Fibroblast of the aortic adventitia (primary cell): ENCODE measurements at regions not wholly inside any gene's neighbourhood (a gene's known extent, or its start where the extent isn't known, plus 50 kb on each side); places are given as distances from the start of the nearest gene placed in this dataset.

ENCODE experiments used
- DNase-seq: peaks from one replicate; pipeline ENCODE4 v3.0.0-alpha.2; 2010; ENCODE audit warnings: low read depth
- H3K4me3 ChIP-seq: 2 replicates; pipeline ENCODE4 v1.5.1; 2011; ENCODE audit warnings: low read depth, mild to moderate bottlenecking, control low read depth, low read length, moderate library complexity
- CTCF ChIP-seq: IDR thresholded peaks from 2 replicates; pipeline ENCODE4 v1.5.1; 2011; ENCODE audit warnings: mild to moderate bottlenecking, low read length, control low read depth, inconsistent platforms; ENCODE audit not compliant: insufficient read depth

- H3K4me3 ChIP-seq: no peak overlapping the region
- no peak for TF ChIP-seq CTCF
- peak; percentile 64 for DNase-seq
Measured at GRCh38 chr13:50319635-50320255, 304.5 kb downstream of the KCNRG start.

- DNase-seq: peak; percentile 62
- TF ChIP-seq CTCF: no peak
- H3K4me3 ChIP-seq: no peak overlapping the region
Measured at GRCh38 chr13:50320271-50320862, 305.1 kb downstream of the KCNRG start.

- H3K4me3 ChIP-seq: no peak overlapping the region
- TF ChIP-seq CTCF: no peak
- DNase-seq: no peak
Measured at GRCh38 chr13:50322006-50322405, 306.8 kb downstream of the KCNRG start.

GRCh38 chr13:50323440-50324065 is 308.3 kb downstream of the KCNRG start:
- H3K4me3 ChIP-seq: no peak overlapping the region
- peak; percentile 85 for DNase-seq
- TF ChIP-seq CTCF: no peak

- no peak for TF ChIP-seq CTCF
- no peak for DNase-seq
- H3K4me3 ChIP-seq: no peak overlapping the region
Measured at GRCh38 chr13:50326271-50326670, 311.0 kb downstream of the KCNRG start.

GRCh38 chr13:50326811-50327210 is 311.6 kb downstream of the KCNRG start:
- DNase-seq: peak; percentile 46
- no peak overlapping the region for H3K4me3 ChIP-seq
- TF ChIP-seq CTCF: no peak
